ENCODE measurements at regions not wholly inside any gene's neighbourhood (a gene's known extent, or its start where the extent isn't known, plus 50 kb on each side); places are given as distances from the start of the nearest gene placed in this dataset.

DNA sequence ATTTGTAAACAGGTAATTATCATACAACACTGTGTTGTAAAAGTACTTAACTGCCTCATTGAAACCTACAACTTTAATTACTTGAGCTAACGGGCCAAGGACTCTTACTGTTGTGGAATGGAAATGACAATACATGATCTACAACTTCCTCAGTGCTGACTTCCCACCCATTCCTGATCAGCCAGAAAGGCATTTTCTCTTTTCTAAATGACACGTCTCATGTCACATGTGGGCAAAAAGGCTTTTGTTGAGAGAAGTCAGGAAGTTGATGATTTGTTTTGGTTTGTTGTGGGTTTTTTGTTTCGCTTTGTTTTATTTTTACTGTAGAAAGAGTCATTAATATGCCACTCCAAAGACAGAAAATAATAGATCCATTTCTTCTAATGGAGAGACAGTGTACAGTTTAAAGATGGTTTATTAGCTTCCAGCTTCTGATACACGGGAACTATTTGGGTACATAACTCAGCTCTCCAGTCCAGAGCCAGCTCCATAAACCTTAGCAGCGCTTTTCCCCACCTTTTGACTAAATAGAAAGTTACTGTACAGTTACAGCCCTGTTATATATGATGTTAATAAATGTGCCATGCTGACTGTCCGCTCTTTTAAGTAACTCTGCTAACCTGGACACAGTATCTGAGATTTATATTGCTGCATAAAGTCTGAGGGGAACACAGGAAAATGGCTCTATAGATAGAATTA, 509.4 kb upstream of the API5 start:
- Mint-ChIP-seq H3K36me3 (ENCODE audit: low read depth) (peaks cover 5% of the 10 kb centered on the region), H3K27ac (ENCODE audit: unreplicated experiment) (no peak overlapping the region), H3K9me3 (peaks cover 7% of the 10 kb centered on the region), H3K27me3 (ENCODE audit: low read depth) (no peaks in the 10 kb centered on the region), H3K4me3 (no peak overlapping the region), H3K4me1 (peaks cover 25% of the 10 kb centered on the region)
- TF ChIP-seq, protein P1, sequence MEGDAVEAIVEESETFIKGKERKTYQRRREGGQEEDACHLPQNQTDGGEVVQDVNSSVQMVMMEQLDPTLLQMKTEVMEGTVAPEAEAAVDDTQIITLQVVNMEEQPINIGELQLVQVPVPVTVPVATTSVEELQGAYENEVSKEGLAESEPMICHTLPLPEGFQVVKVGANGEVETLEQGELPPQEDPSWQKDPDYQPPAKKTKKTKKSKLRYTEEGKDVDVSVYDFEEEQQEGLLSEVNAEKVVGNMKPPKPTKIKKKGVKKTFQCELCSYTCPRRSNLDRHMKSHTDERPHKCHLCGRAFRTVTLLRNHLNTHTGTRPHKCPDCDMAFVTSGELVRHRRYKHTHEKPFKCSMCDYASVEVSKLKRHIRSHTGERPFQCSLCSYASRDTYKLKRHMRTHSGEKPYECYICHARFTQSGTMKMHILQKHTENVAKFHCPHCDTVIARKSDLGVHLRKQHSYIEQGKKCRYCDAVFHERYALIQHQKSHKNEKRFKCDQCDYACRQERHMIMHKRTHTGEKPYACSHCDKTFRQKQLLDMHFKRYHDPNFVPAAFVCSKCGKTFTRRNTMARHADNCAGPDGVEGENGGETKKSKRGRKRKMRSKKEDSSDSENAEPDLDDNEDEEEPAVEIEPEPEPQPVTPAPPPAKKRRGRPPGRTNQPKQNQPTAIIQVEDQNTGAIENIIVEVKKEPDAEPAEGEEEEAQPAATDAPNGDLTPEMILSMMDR (conservative IDR thresholded peaks at IDR 0.05): no peak
- DNase-seq (ENCODE audit: low read depth, low spot score): no peak

DNA sequence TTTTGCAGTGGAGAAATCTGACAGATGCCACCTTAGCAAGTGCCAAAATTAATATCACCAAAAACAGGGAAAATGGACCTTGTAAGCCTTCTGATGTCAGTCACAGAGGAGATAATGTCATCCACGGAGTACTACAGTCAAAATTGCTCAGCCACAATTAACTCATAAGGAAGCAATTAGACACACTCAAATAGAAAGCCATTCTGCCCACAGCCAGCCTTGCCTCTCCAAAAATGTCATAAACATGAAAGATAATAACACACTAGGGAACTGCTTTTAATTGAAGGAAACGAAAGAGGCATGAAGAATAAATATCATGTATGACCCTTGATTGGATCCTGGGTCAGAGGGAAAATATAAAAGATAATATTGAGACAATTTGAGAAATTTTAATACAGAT, 505.6 kb upstream of the API5 start:
- no peak overlapping the region for H3K27ac Mint-ChIP-seq (ENCODE audit: unreplicated experiment)
- H3K36me3 Mint-ChIP-seq (ENCODE audit: low read depth): no peaks in the 10 kb centered on the region
- no peak overlapping the region for H3K4me3 Mint-ChIP-seq
- DNase-seq (ENCODE audit: low read depth, low spot score): no peak
- peaks cover 2% of the 10 kb centered on the region for H3K9me3 Mint-ChIP-seq
- H3K27me3 Mint-ChIP-seq (ENCODE audit: low read depth): no peaks in the 10 kb centered on the region
- H3K4me1 Mint-ChIP-seq: peaks cover 31% of the 10 kb centered on the region
- TF ChIP-seq, protein P1 (conservative IDR thresholded peaks at IDR 0.05): no peak

DNA sequence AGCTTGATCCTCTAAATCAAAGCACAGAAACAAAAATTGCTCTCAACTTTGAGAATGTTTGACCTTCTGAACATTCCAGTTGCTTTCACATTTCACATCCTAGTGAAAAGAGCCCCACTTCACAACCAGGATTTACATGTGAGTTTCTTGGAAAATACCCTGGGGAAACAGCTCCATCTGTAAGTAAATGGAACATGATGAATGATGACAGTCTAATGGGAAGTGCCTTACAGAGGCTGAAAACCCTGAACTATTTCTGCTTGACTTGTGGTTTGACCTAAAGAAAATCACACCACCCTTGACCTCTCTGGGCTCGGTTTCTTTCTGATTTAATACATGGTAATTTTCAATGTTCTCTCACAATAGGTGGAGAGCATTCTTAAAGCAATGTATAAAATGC, 499.4 kb upstream of the API5 start:
- H3K9me3 Mint-ChIP-seq: peaks cover 6% of the 10 kb centered on the region
- TF ChIP-seq, protein P1 (conservative IDR thresholded peaks at IDR 0.05): no peak
- DNase-seq (ENCODE audit: low read depth, low spot score): no peak
- no peak overlapping the region for H3K27ac Mint-ChIP-seq (ENCODE audit: unreplicated experiment)
- peaks cover 13% of the 10 kb centered on the region for H3K4me1 Mint-ChIP-seq
- no peaks in the 10 kb centered on the region for H3K27me3 Mint-ChIP-seq (ENCODE audit: low read depth)
- no peaks in the 10 kb centered on the region for H3K36me3 Mint-ChIP-seq (ENCODE audit: low read depth)
- no peak overlapping the region for H3K4me3 Mint-ChIP-seq

DNA sequence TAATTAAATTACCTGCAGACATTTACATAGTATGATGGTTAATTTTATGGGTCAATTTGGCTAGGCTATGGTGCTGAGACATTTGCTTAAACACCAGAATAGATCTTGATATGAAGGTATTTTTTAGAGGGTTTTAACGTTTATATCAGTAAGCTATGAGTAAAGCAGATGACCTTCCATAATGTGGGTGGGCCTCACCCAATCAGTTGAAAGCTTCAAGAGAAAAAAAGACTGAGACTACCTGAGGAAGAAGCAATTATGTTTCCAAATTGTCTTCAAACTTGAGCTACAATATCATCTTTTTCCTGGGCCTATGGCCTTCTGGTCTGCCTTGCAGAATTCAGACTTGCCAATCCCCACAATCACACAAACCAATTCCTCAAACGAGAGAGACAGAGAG, 498.8 kb upstream of the API5 start:
- no peak overlapping the region for H3K27ac Mint-ChIP-seq (ENCODE audit: unreplicated experiment)
- H3K9me3 Mint-ChIP-seq: peaks cover 6% of the 10 kb centered on the region
- no peaks in the 10 kb centered on the region for H3K27me3 Mint-ChIP-seq (ENCODE audit: low read depth)

DNA sequence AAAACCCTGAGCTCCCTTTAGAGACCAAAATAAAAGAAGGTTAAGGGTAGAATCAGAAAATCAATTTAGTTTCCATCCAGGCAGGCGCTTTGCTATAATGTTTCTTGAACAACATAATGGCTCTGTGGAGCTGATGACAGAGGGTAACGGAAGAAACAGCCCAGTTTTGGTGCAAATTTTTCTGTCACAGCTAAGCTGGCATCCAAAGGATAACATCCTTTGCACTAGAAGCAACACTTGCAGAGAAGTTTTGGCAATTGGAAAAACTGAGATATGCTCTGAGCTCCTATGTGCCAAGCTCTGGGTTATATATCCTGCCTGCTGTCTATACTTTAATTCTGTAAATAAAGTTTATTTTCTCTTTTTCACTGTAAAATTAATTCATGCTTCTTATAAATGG, 495.3 kb upstream of the API5 start:
- Mint-ChIP-seq H3K27me3 (ENCODE audit: low read depth) (no peaks in the 10 kb centered on the region), H3K4me1 (peaks cover 7% of the 10 kb centered on the region), H3K9me3 (peaks cover 4% of the 10 kb centered on the region), H3K27ac (ENCODE audit: unreplicated experiment) (no peak overlapping the region), H3K4me3 (no peak overlapping the region), H3K36me3 (ENCODE audit: low read depth) (no peaks in the 10 kb centered on the region)
- no peak for DNase-seq (ENCODE audit: low read depth, low spot score)
- TF ChIP-seq, protein P1 (conservative IDR thresholded peaks at IDR 0.05): no peak

More for the DNA sequence above, 498.8 kb upstream of the API5 start:
- Mint-ChIP-seq H3K36me3 (ENCODE audit: low read depth) (no peaks in the 10 kb centered on the region), H3K4me1 (peaks cover 12% of the 10 kb centered on the region), H3K4me3 (no peak overlapping the region)
- DNase-seq (ENCODE audit: low read depth, low spot score): no peak
- TF ChIP-seq, protein P1 (conservative IDR thresholded peaks at IDR 0.05): no peak

Measured in neural crest cell (in vitro differentiated cells).